Liver (tissue), 8 donors: ENCODE measurements at regions not wholly inside any gene's neighbourhood (a gene's known extent, or its start where the extent isn't known, plus 50 kb on each side); places are given as distances from the start of the nearest gene placed in this dataset.

ENCODE experiments used
- DNase-seq: peaks from one replicate; pipeline ENCODE4 v3.0.0-alpha.2; 2017; ENCODE audit warnings: low spot score
- H3K27ac ChIP-seq, 2 donors: one replicate each; pipeline ENCODE4 v1.7.0; 2013; ENCODE audit warnings: inconsistent platforms in 2 of 2, low read length in 2 of 2, control low read depth in 1 of 2, low read depth in 1 of 2, mild to moderate bottlenecking in 1 of 2
- H3K27me3 ChIP-seq, 4 donors: one replicate each; pipeline versions ENCODE4 v1.6.1 to v1.7.0; 2013; ENCODE audit warnings: low read length in 3 of 4, inconsistent platforms in 1 of 4, mild to moderate bottlenecking in 1 of 4, moderate library complexity in 1 of 4; ENCODE audit not compliant: control insufficient read depth in 4 of 4, insufficient read depth in 4 of 4
- H3K36me3 ChIP-seq, 4 donors: one replicate each; pipeline versions ENCODE4 v1.6.1 to v1.7.0; 2013; ENCODE audit warnings: low read length in 3 of 4, mild to moderate bottlenecking in 3 of 4, low read depth in 1 of 4, moderate library complexity in 1 of 4; ENCODE audit not compliant: control insufficient read depth in 4 of 4, insufficient read depth in 3 of 4
- H3K4me1 ChIP-seq, 4 donors: one replicate each; pipeline versions ENCODE4 v1.6.1 to v1.7.0; 2013; ENCODE audit warnings: low read length in 3 of 4, mild to moderate bottlenecking in 3 of 4, moderate library complexity in 1 of 4; ENCODE audit not compliant: control insufficient read depth in 4 of 4, insufficient read depth in 4 of 4
- H3K4me3 ChIP-seq, 3 donors: one replicate each; pipeline versions ENCODE4 v1.6.1 to v1.7.0; 2013; ENCODE audit warnings: low read length in 3 of 3, control low read depth in 1 of 3, low read depth in 1 of 3, mild to moderate bottlenecking in 1 of 3
- H3K9ac ChIP-seq, 2 donors: one replicate each; pipeline ENCODE4 v1.7.0; 2013; ENCODE audit warnings: low read length in 2 of 2, mild to moderate bottlenecking in 2 of 2, moderate library complexity in 2 of 2, control low read depth in 1 of 2, low read depth in 1 of 2
- H3K9me3 ChIP-seq, 4 donors: one replicate each; pipeline versions ENCODE4 v1.6.1 to v1.7.0; 2013; ENCODE audit warnings: low read length in 3 of 4; ENCODE audit not compliant: control insufficient read depth in 4 of 4
- EGR1 ChIP-seq, 2 donors: IDR thresholded peaks; 2 replicates each; pipeline ENCODE4 v1.6.1; 2016 to 2018; ENCODE audit warnings: antibody characterized with exemption in 2 of 2, low read depth in 2 of 2
- FOXA1 ChIP-seq: IDR thresholded peaks from 2 replicates; pipeline ENCODE4 v1.6.1; 2016; ENCODE audit warnings: antibody characterized with exemption
- FOXA2 ChIP-seq: IDR thresholded peaks from 2 replicates; pipeline ENCODE4 v1.6.1; 2016; ENCODE audit warnings: antibody characterized with exemption
- GABPA ChIP-seq, 2 donors: IDR thresholded peaks in 1 of 2; conservative IDR thresholded peaks in 1 of 2; 2 replicates each; pipeline ENCODE4 v1.6.1; 2016; ENCODE audit warnings: antibody characterized with exemption in 2 of 2, mild to moderate bottlenecking in 1 of 2, moderate library complexity in 1 of 2
- HNF4A ChIP-seq, 2 donors: conservative IDR thresholded peaks; 2 replicates each; pipeline ENCODE4 v1.6.1; 2016; ENCODE audit warnings: antibody characterized with exemption in 2 of 2, mild to moderate bottlenecking in 2 of 2
- JUND ChIP-seq, 2 donors: IDR thresholded peaks; 2 replicates each; pipeline ENCODE4 v1.6.1; 2016; ENCODE audit warnings: antibody characterized with exemption in 2 of 2
- NR2F2 ChIP-seq: IDR thresholded peaks from 2 replicates; pipeline ENCODE4 v1.6.1; 2016; ENCODE audit warnings: antibody characterized with exemption
- RAD21 ChIP-seq, 2 donors: IDR thresholded peaks; 2 replicates each; pipeline ENCODE4 v1.6.1; 2016; ENCODE audit warnings: antibody characterized with exemption in 2 of 2, mild to moderate bottlenecking in 2 of 2
- RXRA ChIP-seq, 2 donors: IDR thresholded peaks; 2 replicates each; pipeline ENCODE4 v1.6.1; 2017 to 2018; ENCODE audit warnings: antibody characterized with exemption in 2 of 2, mild to moderate bottlenecking in 1 of 2
- SP1 ChIP-seq: IDR thresholded peaks from 2 replicates; pipeline ENCODE4 v1.6.1; 2018; ENCODE audit warnings: antibody characterized with exemption, mild to moderate bottlenecking
- WGBS: extraction: QIAGEN DNeasy Blood & Tissue Kit; methylation state at CpG from one replicate; pipeline ENCODE4 v1.1.7; 2013; 5-methylcytosine and 5-hydroxymethylcytosine counted together
- TF ChIP-seq, protein P1 (sequence below): fragments of 150-350 bp; IDR thresholded peaks from 2 replicates; pipeline ENCODE4 v1.5.1; 2017; ENCODE audit warnings: improper control_type of control experiment, low read depth, low read length; ENCODE audit not compliant: missing input control
- TF ChIP-seq, protein P2 (sequence below): IDR thresholded peaks from 2 replicates; pipeline ENCODE4 v1.6.1; 2016; ENCODE audit warnings: antibody characterized with exemption
- TF ChIP-seq, protein P3 (sequence below): IDR thresholded peaks from 2 replicates; pipeline ENCODE4 v1.6.1; 2016; ENCODE audit warnings: antibody characterized with exemption, mild to moderate bottlenecking
- TF ChIP-seq, protein P4 (sequence below): IDR thresholded peaks from 2 replicates; pipeline ENCODE4 v1.6.1; 2016; ENCODE audit warnings: antibody characterized with exemption
- TF ChIP-seq, protein P5 (sequence below): IDR thresholded peaks from 2 replicates; pipeline ENCODE4 v1.6.1; 2016; ENCODE audit warnings: antibody characterized with exemption
- donor health status: healthy.
- donor health status: healthy.
- donor health status: healthy.
- donor health status: healthy.
- donor health status: healthy.

DNA sequence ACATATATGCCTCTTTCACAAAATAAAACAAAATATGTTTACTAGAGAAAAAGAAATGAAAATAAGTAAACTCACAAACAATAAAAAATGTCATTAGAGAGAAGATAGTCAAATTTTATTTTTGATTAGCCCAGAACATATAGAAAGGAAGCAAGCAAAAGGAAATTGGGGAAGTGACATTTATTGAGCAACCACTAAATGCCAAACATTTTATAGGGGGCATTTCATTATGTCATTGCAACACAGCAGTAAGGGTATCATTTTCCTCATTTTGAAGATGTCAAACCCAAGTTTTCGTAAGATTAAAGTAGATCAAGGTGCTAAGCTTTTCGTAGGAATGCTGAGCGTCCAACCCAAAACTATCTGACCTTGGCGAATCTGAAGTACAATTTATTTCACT lies 1331.5 kb upstream of the PABPC4L start (continued):
- TF ChIP-seq, protein P1, sequence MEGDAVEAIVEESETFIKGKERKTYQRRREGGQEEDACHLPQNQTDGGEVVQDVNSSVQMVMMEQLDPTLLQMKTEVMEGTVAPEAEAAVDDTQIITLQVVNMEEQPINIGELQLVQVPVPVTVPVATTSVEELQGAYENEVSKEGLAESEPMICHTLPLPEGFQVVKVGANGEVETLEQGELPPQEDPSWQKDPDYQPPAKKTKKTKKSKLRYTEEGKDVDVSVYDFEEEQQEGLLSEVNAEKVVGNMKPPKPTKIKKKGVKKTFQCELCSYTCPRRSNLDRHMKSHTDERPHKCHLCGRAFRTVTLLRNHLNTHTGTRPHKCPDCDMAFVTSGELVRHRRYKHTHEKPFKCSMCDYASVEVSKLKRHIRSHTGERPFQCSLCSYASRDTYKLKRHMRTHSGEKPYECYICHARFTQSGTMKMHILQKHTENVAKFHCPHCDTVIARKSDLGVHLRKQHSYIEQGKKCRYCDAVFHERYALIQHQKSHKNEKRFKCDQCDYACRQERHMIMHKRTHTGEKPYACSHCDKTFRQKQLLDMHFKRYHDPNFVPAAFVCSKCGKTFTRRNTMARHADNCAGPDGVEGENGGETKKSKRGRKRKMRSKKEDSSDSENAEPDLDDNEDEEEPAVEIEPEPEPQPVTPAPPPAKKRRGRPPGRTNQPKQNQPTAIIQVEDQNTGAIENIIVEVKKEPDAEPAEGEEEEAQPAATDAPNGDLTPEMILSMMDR, result no peak
- TF ChIP-seq RXRA (IDR thresholded peaks at IDR 0.05) (no peak), NR2F2 (no peak), FOXA2 (no peak)

DNA sequence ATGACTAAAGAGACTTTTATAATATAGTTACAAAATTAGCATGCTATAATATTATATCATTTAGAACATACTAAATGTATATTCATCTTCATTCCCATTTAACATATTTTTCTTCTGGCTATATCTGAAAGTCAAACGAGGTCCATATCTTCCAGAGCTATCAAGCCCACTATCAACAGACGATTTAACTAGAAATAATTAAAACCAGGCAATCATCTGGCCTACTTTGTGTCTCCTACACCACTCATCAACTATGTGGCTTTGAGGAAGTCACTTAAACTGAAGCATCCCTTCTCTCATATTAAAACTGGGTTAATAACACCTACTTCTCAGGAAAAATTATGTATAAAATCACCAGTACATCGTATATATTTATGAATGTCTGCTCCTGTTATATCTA lies 1330.5 kb upstream of the PABPC4L start:
- Histone ChIP-seq H3K9me3 (no peaks in the 10 kb centered on the region), H3K4me1 (no peaks in the 10 kb centered on the region), H3K27me3 (no peaks in the 10 kb centered on the region), H3K4me3 (no peak overlapping the region), H3K27ac (no peak overlapping the region), H3K9ac (no peak overlapping the region), H3K36me3 (no peaks in the 10 kb centered on the region)
- no peak for TF ChIP-seq FOXA1
- no peak for TF ChIP-seq EGR1 (IDR thresholded peaks at IDR 0.05; ENCODE audit: low read depth in 2 of 2)
- TF ChIP-seq JUND (IDR thresholded peaks at IDR 0.05), result no peak
- no peak for DNase-seq
- WGBS, result 34% methylated on average over 3 of the region's 3 CpGs

DNA sequence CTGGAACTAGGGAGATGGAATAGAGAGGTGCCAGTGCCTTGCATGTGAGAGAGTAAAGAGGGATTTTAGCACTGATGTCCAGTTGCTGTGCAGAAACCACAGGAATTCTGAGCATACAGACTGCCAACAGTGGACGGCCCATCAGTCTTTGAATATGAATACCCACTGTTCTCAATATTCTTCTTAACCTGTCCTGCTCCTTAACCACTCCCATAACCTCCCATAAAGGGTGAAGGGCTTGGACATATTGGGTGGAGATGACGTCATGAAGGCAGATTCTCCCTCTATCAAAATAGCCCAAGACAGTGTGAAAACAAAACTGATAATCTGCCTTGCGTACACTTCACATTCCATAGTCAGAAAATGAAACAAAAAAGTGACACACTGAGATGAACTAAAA lies 1313.7 kb upstream of the PABPC4L start:
- H3K9me3 ChIP-seq, result no peaks in the 10 kb centered on the region
- no peak overlapping the region for H3K9ac ChIP-seq
- WGBS, result 65% methylated on average over 3 of the region's 3 CpGs
- DNase-seq, result no peak
- H3K4me3 ChIP-seq, result no peak overlapping the region
- H3K27me3 ChIP-seq, result no peaks in the 10 kb centered on the region
- no peaks in the 10 kb centered on the region for H3K36me3 ChIP-seq
- TF ChIP-seq HNF4A (conservative IDR thresholded peaks at IDR 0.05), result no peak
- TF ChIP-seq, protein P2, sequence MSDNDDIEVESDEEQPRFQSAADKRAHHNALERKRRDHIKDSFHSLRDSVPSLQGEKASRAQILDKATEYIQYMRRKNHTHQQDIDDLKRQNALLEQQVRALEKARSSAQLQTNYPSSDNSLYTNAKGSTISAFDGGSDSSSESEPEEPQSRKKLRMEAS, result no peak
- TF ChIP-seq, protein P3, sequence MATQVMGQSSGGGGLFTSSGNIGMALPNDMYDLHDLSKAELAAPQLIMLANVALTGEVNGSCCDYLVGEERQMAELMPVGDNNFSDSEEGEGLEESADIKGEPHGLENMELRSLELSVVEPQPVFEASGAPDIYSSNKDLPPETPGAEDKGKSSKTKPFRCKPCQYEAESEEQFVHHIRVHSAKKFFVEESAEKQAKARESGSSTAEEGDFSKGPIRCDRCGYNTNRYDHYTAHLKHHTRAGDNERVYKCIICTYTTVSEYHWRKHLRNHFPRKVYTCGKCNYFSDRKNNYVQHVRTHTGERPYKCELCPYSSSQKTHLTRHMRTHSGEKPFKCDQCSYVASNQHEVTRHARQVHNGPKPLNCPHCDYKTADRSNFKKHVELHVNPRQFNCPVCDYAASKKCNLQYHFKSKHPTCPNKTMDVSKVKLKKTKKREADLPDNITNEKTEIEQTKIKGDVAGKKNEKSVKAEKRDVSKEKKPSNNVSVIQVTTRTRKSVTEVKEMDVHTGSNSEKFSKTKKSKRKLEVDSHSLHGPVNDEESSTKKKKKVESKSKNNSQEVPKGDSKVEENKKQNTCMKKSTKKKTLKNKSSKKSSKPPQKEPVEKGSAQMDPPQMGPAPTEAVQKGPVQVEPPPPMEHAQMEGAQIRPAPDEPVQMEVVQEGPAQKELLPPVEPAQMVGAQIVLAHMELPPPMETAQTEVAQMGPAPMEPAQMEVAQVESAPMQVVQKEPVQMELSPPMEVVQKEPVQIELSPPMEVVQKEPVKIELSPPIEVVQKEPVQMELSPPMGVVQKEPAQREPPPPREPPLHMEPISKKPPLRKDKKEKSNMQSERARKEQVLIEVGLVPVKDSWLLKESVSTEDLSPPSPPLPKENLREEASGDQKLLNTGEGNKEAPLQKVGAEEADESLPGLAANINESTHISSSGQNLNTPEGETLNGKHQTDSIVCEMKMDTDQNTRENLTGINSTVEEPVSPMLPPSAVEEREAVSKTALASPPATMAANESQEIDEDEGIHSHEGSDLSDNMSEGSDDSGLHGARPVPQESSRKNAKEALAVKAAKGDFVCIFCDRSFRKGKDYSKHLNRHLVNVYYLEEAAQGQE, result no peak
- no peak for TF ChIP-seq RAD21 (IDR thresholded peaks at IDR 0.05)
- no peak for TF ChIP-seq SP1
- TF ChIP-seq, protein P4, sequence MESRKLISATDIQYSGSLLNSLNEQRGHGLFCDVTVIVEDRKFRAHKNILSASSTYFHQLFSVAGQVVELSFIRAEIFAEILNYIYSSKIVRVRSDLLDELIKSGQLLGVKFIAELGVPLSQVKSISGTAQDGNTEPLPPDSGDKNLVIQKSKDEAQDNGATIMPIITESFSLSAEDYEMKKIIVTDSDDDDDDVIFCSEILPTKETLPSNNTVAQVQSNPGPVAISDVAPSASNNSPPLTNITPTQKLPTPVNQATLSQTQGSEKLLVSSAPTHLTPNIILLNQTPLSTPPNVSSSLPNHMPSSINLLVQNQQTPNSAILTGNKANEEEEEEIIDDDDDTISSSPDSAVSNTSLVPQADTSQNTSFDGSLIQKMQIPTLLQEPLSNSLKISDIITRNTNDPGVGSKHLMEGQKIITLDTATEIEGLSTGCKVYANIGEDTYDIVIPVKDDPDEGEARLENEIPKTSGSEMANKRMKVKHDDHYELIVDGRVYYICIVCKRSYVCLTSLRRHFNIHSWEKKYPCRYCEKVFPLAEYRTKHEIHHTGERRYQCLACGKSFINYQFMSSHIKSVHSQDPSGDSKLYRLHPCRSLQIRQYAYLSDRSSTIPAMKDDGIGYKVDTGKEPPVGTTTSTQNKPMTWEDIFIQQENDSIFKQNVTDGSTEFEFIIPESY, result no peak
- TF ChIP-seq, protein P5, sequence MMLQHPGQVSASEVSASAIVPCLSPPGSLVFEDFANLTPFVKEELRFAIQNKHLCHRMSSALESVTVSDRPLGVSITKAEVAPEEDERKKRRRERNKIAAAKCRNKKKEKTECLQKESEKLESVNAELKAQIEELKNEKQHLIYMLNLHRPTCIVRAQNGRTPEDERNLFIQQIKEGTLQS, result no peak
- TF ChIP-seq NR2F2, result no peak
- TF ChIP-seq JUND (IDR thresholded peaks at IDR 0.05), result no peak
- no peak for TF ChIP-seq GABPA (IDR thresholded peaks at IDR 0.05 in 1 of 2, conservative IDR thresholded peaks at IDR 0.05 in 1 of 2)
- TF ChIP-seq EGR1 (IDR thresholded peaks at IDR 0.05; ENCODE audit: low read depth in 2 of 2), result no peak
- H3K27ac ChIP-seq, result no peak overlapping the region
- no peaks in the 10 kb centered on the region for H3K4me1 ChIP-seq
